GM18909 (cell line): ENCODE measurements at regions not wholly inside any gene's neighbourhood (a gene's known extent, or its start where the extent isn't known, plus 50 kb on each side); places are given as distances from the start of the nearest gene placed in this dataset.
"Not testable (repeated sequence)": the region's sequence is repeated elsewhere in the genome, so short reads cannot be mapped to it uniquely, and the experiment has no call there.

Experiments
- ATAC-seq: cut with Tn5 transposase; IDR thresholded peaks from one replicate; pipeline ENCODE4 v1.9.1; 2021; ENCODE audit warnings: mild to moderate bottlenecking; ENCODE audit not compliant: unreplicated experiment, poor library complexity

DNA sequence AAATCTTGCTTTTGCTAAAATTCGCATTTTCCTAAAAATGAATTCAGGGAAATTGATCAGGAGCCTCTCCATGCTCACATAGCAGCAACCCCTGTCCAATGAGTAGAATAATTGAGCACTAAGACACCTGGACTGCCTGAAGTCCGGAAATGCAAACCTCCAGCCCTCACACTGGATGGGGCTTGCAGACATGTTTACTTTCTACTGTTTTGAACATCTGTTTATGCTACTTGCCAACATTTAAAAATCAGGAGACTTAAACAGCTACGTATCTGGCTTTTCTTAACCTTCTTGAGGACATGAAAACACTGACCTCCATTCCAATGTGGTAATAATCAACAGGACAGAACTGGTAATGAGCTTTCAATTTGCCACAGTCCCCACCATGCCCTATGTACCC is 184.4 kb downstream of the SHOX2 start:
- ATAC-seq = no peak

DNA sequence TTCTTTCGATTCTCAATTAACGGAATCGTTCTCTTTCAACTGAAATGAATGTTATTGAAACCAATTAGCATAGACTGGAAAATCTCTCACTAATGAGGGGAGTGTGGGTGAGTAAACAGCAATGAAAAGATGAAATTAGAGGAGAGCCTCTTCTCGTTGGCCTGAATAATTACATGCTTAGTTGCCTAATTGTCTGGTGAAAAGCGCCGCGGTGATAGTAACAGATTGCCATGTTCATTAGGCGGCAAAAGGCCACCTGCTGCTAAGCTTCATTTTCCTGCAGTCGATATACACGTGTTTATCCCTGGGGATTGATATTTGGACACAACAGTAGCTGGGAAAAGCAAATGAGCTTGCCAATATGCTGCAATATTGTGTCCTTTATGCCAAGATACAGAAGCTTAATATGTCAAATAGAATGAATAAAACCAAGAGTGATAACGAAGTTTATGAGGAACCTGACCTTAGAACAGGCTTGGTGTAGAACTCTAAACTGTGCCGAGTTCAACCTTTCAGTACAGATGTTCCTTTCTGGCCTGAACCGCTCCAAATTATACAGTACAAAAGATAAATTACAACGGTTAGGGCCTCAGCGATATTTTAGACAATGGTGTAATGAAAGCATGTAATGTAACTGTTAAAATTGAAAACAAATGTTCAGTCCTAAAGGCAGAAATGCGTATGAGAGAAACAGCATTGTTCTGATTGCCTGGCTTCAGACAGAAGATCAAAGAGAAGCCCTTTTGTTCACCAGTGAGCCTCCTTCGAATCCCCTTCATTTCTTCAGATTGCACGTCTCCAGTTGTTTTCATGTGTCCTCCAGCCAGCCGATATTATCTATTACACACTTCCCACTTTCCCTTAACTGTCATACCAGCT is 185.2 kb downstream of the SHOX2 start:
- ATAC-seq = no peak

DNA sequence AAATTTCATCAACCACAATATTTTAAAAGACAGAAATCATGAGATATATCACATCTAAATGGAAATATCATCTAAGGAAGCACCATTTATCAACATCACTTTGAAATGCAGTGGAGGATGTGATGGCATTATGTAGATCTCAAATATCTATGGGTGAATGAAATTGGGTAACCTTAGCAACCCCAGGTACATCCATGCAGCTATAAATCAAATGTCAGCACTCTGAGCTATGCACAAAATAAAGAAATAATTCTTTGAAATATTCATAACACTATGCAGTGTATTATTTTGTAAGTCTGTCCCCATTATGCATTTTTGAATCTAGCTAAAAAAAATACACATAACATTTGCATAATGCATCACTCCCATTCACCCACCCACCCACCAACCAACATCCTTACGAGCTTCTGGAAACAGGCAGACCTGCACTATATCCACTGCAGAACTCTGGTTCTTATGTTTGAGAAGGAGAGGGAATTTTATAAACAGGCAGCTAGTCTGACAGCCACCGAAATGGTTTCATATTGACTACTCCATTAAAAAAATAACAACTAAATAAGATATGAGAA is 186.8 kb downstream of the SHOX2 start:
- ATAC-seq = no peak

DNA sequence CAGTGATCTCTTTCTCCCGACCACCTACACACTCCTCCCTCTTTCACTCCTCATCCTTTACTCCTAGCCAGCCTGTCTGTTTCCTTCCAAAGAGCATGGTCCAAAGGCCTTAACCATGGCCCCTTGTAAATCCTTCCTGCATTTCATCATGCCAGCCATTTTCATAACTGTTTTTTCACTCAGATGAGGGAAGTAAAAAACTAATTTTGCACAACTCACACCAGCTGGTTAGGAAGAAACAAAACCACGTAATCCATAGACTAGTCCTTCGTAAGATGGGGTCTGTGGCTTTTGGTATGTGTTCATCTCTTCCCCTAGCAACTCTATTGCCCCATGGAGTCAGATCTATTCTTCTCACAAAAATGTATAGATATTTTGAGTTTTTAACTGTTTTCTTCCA is 187.8 kb downstream of the SHOX2 start:
- no peak for ATAC-seq

DNA sequence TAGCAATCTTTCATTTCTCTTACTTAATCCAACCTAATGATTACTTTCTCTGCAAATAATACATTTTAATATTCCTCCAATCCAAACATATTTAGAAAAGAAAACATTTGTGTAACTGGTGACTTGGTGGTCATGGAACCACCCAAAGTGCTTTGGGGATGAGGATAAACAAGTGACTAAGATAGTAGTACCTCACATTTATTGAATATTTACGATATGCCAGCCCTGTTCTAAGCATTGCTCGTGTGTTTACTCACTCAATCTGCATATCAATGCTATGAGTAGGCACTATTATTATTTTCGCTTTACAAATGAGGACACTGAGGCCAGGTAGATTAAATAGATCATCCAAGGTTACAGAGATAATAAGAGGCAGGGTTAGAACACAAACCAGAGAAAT is 189.5 kb downstream of the SHOX2 start:
- no peak for ATAC-seq

DNA sequence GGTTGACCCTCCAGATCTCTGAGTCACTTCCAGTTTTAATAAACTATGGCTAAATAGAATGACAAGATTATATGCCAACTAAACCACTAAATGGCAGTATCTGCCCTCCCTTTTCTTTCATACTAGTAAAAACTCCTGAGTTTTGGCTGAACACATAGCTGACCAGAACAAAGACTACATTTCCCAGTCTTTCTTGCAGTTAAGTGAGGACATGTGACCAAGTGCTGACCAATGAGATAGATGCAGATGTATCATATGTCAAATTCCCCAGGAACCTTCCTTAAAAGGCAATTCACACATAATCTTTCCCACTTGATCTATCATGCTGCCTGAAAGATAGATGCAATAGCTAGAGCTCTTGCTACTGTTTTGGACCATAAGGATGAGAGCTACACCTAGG is 191.3 kb downstream of the SHOX2 start:
- ATAC-seq = no peak

DNA sequence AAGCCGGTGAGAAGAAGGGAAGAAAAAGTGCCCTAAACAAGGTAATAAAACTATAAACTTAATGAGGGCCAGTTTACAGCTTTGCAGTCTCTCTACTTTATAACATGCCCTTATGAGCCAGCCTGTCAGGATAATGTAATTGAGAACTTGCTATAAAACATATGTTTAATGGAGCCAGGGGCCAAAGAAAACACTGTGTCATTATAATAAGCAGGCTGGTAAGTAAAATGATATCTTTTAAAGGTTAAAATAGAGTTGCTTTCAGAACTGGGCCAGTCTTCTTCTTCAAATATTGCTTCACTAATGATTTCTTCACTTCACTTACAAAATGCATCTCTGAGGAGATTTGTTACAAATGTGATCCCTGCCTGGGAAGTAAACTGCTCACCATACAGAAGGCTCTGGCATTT is 192.5 kb downstream of the SHOX2 start:
- ATAC-seq = no peak

DNA sequence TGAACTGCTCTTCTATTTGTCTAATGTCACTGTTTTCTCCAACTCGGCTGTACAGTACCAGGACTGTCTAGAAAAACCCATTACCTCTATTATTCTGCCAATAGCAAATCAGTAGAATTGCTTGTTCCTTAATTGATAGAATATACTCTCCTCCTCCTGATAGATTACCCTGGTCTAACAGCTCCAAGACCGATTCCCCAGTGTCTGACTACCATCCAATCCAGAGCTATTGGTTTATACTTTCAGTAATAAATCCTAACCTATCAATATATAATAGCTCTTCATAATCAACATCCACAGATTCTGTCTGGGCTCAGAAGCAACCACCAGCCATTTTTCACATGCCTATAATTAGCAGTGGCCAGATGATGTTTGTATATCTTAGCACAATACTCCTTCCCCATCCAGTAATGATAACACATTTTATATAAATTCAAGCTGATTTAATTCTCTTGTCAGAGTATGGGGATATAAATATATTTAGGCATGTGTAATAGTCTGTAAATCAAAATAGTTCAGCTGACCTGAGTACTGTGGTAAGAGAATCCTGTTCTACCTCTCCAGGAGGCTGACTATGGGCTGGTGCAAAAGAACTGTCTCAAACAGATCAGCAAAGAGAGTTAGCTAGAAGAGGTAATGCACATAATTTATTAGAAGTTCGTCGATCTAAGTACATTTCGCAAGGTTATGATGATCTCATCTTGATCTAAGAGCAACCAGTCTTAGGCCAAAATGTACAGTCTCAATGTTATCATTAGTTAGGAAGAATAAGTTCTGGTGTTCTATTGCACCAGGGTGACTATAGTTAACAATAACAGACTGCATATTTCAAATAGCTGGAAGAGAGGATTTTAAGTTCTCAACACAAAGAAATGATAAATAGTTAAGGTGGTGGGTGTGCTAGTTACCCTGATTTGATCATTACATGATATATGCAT is 193.4 kb downstream of the SHOX2 start:
- ATAC-seq = no peak

DNA sequence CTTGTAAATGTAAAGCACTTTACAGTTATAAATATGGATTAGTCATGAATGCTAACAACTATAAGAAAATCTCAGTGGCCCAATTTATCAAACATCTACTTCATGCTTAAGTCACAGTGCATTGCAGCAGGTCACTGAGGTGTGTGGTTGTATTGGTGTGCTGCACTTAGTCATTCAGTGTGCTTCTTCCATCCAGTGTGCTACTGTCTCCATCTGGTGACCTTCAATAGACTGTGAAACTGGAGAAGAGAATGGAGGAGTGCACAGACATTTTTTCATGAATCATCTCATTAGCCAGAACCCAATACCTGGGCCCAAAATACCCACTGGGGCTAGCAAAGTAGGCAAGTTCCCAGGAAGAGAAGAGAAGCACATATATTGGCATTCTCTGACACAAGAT is 199.6 kb downstream of the SHOX2 start:
- ATAC-seq = no peak

DNA sequence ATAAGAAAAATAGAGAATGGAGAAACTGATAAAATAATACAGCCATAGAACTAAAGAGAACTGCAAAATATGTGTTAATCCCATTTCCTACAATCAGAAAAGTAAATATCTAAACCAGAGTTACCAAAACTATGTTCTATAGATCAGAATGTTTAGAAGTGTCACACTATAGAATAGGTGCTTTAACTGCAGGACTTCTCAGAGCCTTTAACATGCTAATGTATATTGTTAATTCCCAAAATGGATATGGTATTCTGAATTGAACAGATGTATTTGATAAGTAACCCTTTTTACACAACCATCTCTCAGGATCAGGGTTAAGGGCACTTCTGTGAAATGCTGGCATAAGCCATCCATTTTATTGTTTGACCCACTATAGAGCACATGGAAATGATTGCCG is 200.3 kb downstream of the SHOX2 start:
- no peak for ATAC-seq

DNA sequence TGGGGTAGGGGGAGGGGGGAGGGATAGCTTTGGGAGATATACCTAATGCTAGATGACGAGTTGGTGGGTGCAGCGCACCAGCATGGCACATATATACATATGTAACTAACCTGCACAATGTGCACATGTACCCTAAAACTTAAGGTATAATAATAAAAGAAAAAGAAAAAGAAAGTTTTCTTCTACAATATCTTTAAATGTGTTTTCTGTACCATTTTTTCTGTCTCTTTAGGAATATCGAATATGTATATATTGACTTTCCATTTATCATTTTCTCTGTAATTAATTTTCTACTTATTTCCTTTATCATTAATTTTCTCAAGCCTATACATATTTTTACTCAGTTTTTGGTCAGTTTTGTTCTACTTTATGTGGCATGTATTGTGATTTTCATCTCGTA is 203.5 kb downstream of the SHOX2 start:
- not testable (repeated sequence) for ATAC-seq

DNA sequence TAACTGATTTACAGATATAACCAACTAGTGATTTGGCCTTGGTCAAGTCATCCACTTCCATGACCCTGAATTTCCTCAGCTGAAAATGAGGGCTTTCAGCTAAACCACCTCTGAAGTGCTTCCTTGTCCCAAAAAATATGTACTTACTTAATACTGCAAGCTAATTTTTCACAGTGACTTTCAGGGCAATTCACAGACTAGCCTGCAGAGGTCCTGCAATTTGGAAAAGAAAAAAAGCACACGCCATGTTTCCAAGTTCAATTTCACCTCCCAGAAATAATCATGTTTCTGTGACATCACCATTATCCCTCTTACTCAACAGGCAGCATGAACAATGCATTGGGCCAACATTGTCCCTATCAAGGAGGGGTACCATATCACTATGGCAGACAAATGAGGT is 218.2 kb downstream of the SHOX2 start:
- ATAC-seq = no peak

DNA sequence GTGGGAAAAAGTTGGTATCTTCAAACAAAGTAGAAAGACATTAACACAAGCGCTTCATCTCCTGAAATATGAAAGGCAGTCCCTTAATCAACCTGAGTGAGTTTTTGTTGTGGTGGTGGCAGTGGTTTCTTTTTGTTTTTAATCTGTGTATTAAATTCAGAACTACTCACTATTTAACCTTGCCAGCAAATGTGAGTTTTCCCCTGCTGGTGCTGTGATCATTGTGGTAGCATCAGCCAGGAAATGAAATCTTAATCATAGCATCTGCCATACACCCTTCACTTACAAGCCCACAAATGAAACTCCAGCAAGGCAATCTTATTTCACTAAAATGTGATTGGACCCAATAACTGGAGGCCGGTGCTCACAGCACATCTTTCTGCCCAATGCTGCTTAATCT is 229.7 kb downstream of the SHOX2 start:
- ATAC-seq = no peak

DNA sequence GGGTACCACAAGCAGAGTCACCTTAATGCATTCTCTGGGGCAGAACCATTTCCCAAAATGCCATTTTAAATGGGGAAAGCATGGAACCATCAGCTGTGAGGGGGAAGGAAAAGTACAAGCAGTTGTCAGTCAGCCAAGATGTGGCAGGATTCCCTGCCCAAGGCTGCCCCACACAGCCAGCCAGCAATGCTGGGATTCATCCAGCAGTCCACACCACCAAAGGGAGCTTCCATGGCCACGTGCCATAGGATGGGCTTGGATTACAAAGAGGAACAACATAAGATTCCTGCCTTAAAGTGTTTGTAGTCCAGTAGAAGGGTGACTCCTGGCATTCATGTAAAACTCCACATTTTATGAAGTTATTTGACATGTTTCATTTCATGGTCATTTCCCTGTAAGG is 233.3 kb downstream of the SHOX2 start:
- ATAC-seq = no peak

DNA sequence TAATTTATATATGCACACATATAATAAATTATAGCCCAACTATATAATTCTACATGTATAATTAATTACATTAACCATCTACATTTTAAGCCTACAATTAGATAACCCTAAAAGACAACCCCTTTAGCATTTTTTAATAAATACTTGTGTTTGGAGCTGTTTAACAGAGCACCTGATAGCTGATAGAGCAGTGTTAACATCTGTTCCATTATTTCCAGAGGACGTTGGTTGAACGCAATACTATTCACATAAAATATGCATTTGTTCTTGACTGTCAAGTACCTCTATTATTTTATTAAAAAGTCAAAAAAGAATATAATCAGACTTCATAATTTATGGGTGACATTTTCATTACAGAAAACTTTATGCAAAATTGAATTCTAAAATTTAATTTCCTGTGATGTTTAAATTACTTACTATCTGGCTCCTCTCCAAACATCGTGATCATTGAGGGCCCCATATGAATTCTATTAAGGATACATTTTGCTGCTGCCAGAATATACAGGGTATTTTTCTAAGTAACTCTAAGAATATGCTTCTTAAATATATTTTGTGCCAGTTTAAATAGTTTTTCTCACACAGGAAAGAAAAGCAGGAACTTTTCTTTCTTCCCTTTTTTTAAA is 234.3 kb downstream of the SHOX2 start:
- ATAC-seq = no peak

DNA sequence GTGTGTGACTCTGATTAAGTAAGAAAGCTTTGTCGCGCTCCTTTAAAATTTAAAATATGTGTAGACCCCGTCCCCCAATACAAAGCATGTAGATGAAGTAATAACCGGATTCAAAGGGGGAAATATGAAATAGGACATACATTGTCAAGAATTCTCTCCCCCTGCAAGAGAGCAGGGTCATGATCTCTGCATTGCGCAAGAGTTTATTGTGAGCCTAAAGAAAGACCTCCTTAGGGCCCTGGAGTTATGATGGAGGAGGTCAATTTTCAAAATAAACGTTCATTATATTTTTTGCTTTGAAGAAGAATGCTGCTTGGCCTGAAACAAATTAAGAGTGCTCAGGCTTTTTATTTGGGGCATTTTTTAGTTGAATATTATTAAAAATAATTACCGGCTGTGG is 235.0 kb downstream of the SHOX2 start:
- ATAC-seq = no peak

DNA sequence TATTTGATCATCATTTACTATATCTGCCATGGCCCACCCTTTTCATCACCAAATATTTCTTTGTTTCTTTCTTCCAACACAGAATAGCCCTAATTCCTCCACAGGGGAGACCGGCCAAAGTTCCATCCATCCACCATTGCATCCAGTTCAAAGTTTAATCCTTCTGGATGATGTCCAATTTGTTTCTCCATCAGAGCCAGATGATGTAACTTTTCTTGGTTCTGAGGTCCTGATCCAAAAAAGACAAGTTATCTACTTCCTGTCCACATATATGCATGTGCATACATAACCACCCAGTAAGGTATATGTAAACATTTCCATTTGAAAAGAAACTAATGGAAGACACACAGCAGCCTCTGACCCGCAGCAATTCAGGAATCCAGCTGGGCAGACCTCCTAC is 237.3 kb downstream of the SHOX2 start:
- ATAC-seq = no peak

DNA sequence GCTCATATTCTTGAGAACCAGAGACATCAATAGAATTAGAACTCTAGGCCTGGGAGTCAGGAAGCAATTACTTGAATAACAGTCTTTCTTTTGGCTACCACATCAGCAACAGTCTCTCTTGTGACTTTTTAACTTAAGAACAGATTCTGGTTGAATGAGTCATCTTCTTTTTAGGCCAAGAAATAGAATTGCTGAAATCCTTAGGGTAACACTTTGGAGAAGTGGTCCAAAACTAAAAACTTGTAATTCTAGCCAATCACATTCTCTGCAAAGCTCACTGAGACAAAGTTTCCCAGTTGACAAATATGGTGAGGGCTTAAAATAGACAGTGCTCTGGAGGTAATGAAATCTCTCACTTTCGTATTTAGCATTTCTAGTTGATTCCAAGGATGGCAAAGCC is 238.0 kb downstream of the SHOX2 start:
- no peak for ATAC-seq

DNA sequence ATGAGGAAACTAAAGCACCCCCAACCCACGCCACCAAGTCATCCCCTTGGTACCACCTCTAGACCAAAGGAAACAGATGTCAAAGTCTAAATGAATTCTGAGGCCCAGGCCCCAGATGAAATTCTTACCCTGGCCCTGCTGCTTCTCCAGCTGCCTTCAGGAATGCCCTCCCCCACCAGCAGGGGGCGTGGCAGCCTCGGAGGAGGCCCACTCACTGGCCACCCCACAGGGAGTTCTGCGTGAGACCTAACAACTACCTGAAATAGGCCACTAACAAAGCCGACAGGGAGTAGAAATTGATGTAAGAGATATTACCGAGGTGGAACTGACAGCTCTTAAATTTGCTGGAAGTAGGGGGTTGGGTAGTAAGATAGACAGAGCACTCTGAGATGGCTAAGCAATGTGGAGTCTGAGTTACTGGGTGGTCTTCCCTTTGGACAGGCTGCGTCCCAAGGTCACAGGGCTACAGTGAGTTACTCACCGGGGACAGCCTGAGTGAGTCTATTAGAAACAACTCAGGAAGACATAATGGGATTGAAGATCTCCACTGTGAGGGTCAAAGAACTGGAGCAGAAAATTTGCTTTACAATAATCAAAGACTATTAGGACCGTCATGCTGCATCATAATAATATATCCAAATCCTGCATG is 240.7 kb downstream of the SHOX2 start:
- ATAC-seq = peak; percentile 86

DNA sequence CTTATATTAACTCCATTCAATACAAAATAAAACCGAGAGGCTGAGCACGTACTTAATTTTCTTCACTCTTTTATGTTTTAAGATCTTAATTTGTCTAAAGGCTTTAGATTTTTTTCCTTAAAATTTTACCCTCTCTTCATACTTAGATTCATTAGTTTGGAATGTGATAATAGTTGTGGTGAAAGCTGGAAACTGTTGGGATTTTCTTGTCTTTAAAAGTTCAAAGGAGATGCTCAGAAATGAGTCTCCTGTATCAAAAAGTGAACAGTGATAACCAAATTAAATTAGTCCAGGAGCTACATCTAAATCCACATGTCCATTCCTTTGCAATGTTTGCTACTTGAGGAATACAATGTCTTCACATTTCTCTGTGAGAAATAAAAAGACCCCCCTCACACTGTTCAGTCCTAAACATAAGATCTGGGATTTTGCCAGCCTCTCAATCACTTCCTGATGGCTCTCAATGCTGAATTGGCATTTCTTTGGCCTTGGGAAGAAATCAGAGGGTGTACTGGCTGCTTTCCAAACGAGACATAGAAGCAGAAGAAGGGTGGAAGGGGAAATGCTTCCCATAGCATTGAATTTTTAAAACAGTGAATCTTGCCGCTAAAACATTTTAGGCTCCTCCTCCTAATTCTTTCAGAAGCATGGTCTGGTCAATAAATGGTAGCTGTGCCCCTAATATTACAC is 245.0 kb downstream of the SHOX2 start:
- ATAC-seq = no peak
